ENCODE measurements at regions not wholly inside any gene's neighbourhood (a gene's known extent, or its start where the extent isn't known, plus 50 kb on each side); places are given as distances from the start of the nearest gene placed in this dataset.
"Not testable (repeated sequence)": the region's sequence is repeated elsewhere in the genome, so short reads cannot be mapped to it uniquely, and the experiment has no call there.

GRCh38 chr2:7866104-7866503 is 815.8 kb upstream of the ID2 start:
- H3K27me3 ChIP-seq, result no peaks in the 10 kb centered on the region
- no peak overlapping the region for H3K4me3 ChIP-seq
- no peaks in the 10 kb centered on the region for H3K9me3 ChIP-seq
- no peaks in the 10 kb centered on the region for H3K4me1 ChIP-seq
- H3K36me3 ChIP-seq, result no peaks in the 10 kb centered on the region
- no peak overlapping the region for H3K27ac ChIP-seq
- no peak for DNase-seq (ENCODE audit: low spot score)
- TF ChIP-seq CTCF (IDR thresholded peaks at IDR 0.05), result no peak

- Histone ChIP-seq H3K4me1 (no peaks in the 10 kb centered on the region), H3K9me3 (no peaks in the 10 kb centered on the region), H3K27ac (no peak overlapping the region), H3K36me3 (no peaks in the 10 kb centered on the region), H3K27me3 (no peaks in the 10 kb centered on the region), H3K4me3 (no peak overlapping the region)
- no peak for TF ChIP-seq CTCF (IDR thresholded peaks at IDR 0.05)
- DNase-seq (ENCODE audit: low spot score), result no peak
These were observed 815.0 kb upstream of the ID2 start for GRCh38 chr2:7866825-7867224.

GRCh38 chr2:7867867-7868266 is 814.0 kb upstream of the ID2 start:
- no peak for DNase-seq (ENCODE audit: low spot score)
- no peak for TF ChIP-seq CTCF (IDR thresholded peaks at IDR 0.05)
- Histone ChIP-seq H3K4me1 (no peaks in the 10 kb centered on the region), H3K27ac (no peak overlapping the region), H3K27me3 (no peaks in the 10 kb centered on the region), H3K4me3 (no peak overlapping the region), H3K36me3 (no peaks in the 10 kb centered on the region), H3K9me3 (no peaks in the 10 kb centered on the region)

GRCh38 chr2:7868836-7869235 is 813.0 kb upstream of the ID2 start:
- Histone ChIP-seq H3K4me1 (no peaks in the 10 kb centered on the region), H3K9me3 (no peaks in the 10 kb centered on the region), H3K27me3 (no peaks in the 10 kb centered on the region), H3K27ac (no peak overlapping the region), H3K36me3 (no peaks in the 10 kb centered on the region), H3K4me3 (no peak overlapping the region)
- TF ChIP-seq CTCF (IDR thresholded peaks at IDR 0.05), result no peak
- no peak for DNase-seq (ENCODE audit: low spot score)

- not testable (repeated sequence) for H3K27ac ChIP-seq; DNase-seq (ENCODE audit: low spot score); H3K9me3 ChIP-seq; H3K36me3 ChIP-seq; H3K4me3 ChIP-seq; H3K4me1 ChIP-seq; H3K27me3 ChIP-seq
These were observed 805.4 kb upstream of the ID2 start for GRCh38 chr2:7876445-7876844.

- H3K27ac ChIP-seq; H3K27me3 ChIP-seq; H3K4me1 ChIP-seq; DNase-seq (ENCODE audit: low spot score); H3K4me3 ChIP-seq; H3K9me3 ChIP-seq; H3K36me3 ChIP-seq: not testable (repeated sequence)
These were observed 803.6 kb upstream of the ID2 start for GRCh38 chr2:7878266-7878665.

- DNase-seq (ENCODE audit: low spot score), result no peak
- Histone ChIP-seq H3K36me3 (no peaks in the 10 kb centered on the region), H3K4me3 (no peak overlapping the region), H3K4me1 (no peaks in the 10 kb centered on the region), H3K27ac (no peak overlapping the region), H3K9me3 (no peaks in the 10 kb centered on the region), H3K27me3 (no peaks in the 10 kb centered on the region)
- TF ChIP-seq CTCF (IDR thresholded peaks at IDR 0.05), result no peak
These were observed 802.9 kb upstream of the ID2 start for GRCh38 chr2:7878786-7879482.

Data from right atrium auricular region (tissue), 2 donors.